Fibroblast of mammary gland (primary cell): ENCODE measurements at regions not wholly inside any gene's neighbourhood (a gene's known extent, or its start where the extent isn't known, plus 50 kb on each side); places are given as distances from the start of the nearest gene placed in this dataset.

Experiments
- DNase-seq: peaks from one replicate; pipeline ENCODE4 v3.0.0-alpha.2; 2010; ENCODE audit warnings: low read depth
- H3K4me3 ChIP-seq: 2 replicates; pipeline ENCODE4 v1.5.1; 2011; ENCODE audit warnings: low read depth, mild to moderate bottlenecking, low read length, moderate library complexity; ENCODE audit not compliant: control insufficient read depth
- TF ChIP-seq, protein P1 (sequence below): conservative IDR thresholded peaks from 2 replicates; pipeline ENCODE4 v1.5.1; 2011; ENCODE audit warnings: low read depth, low read length, inconsistent platforms; ENCODE audit not compliant: control insufficient read depth, insufficient read depth

- no peak for DNase-seq
- no peak overlapping the region for H3K4me3 ChIP-seq
- TF ChIP-seq, protein P1, sequence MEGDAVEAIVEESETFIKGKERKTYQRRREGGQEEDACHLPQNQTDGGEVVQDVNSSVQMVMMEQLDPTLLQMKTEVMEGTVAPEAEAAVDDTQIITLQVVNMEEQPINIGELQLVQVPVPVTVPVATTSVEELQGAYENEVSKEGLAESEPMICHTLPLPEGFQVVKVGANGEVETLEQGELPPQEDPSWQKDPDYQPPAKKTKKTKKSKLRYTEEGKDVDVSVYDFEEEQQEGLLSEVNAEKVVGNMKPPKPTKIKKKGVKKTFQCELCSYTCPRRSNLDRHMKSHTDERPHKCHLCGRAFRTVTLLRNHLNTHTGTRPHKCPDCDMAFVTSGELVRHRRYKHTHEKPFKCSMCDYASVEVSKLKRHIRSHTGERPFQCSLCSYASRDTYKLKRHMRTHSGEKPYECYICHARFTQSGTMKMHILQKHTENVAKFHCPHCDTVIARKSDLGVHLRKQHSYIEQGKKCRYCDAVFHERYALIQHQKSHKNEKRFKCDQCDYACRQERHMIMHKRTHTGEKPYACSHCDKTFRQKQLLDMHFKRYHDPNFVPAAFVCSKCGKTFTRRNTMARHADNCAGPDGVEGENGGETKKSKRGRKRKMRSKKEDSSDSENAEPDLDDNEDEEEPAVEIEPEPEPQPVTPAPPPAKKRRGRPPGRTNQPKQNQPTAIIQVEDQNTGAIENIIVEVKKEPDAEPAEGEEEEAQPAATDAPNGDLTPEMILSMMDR: no peak
Measured at GRCh38 chr13:80140685-80141084, 200.2 kb downstream of the SPRY2 start.

DNA sequence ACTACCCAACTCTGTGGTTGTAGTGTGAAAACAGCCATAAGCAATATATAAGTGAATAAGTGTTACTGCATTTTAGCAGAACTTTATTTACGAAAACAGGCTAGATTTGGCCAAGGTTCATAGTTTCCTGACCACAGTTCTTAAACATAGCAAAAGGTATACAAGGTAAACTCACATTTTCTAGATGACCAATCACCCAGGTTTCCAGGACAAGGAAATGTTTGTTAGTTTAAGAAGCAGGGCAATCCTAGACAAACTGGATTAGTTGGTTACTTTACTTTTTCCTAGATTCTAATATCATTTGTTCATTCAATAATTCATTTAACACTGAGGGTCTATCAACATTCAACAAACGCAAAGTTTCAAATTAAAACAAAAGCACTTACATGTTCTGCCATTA, 201.7 kb downstream of the SPRY2 start:
- DNase-seq: no peak
- TF ChIP-seq, protein P1: no peak
- no peak overlapping the region for H3K4me3 ChIP-seq

DNA sequence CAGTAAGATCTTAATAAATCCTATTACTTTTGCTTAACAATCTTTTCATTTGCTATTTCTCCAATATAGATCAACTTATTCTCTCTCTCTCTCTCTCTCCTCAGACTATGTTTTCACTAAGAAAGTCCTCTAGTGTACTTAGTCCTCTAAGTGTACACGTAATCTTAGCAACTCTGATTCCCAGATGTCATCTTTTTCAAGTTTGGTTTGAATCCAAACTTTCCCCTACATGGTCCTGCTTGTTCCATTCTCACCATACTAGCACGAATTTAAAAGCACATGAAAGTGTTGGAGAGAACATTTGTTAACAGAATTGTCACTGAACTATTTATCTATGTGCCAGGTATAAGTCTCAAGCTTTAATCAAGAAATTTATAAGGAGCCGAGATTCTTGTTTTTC, 202.9 kb downstream of the SPRY2 start:
- no peak for DNase-seq
- H3K4me3 ChIP-seq: no peak overlapping the region
- TF ChIP-seq, protein P1: no peak

- no peak for DNase-seq
- TF ChIP-seq, protein P1: no peak
- no peak overlapping the region for H3K4me3 ChIP-seq
Measured at GRCh38 chr13:80134346-80134745, 206.6 kb downstream of the SPRY2 start.

- TF ChIP-seq, protein P1: no peak
- DNase-seq: peak; percentile 27
- H3K4me3 ChIP-seq: no peak overlapping the region
Measured at GRCh38 chr13:80133631-80134261, 207.2 kb downstream of the SPRY2 start.

DNA sequence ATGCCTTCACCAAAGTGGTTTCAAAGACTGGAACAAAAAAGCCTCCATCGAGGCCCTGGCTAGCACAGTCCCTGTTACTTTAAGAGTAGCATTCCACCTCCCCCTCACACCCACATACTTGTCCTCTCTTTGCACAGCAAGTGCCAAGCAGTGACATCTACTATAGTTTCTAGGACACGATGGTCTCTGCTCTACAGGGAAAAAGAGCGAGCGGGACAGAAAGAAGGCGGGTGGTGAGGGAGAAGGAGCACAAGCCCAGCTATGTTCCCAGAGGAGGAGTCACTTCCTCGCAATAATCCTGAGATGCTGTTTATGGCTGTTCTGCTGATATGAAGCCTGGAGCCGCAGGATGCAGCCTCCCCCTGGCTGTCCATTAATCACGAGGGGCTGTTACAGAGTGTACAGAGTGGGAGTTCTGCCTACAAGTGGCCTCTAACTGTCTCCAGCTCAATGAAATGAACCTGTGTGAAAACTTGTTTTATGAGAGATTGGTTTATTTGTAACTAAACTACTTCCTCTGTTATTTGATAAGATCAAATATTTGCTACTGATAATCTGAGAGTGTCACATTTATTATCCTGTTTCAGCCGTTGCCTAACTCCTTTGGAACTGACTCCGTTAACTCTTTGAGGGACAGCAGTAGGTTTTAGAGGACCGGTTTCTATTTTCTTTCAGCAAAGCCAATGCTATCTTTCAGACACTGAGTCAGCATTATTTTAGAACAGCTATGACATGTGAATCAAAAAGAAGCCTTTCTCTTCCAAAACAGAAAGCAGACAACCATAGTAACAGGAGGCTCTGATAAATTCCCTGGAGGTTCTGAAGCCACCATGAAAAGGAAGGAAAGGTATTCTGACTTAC, 208.0 kb downstream of the SPRY2 start:
- DNase-seq: peak; percentile 69
- peak overlapping the region; percentile 12 for H3K4me3 ChIP-seq
- TF ChIP-seq, protein P1: no peak

GRCh38 chr13:80131204-80131603, 209.7 kb downstream of the SPRY2 start:
- TF ChIP-seq, protein P1: no peak
- peak overlapping the region; percentile 38 for H3K4me3 ChIP-seq
- DNase-seq: peak; percentile 76
